WERI-Rb-1 (cell line): ENCODE measurements at regions not wholly inside any gene's neighbourhood (a gene's known extent, or its start where the extent isn't known, plus 50 kb on each side); places are given as distances from the start of the nearest gene placed in this dataset.
A peak's percentile ranks its signal among the peaks of the same experiment; 100 is the strongest.

Experiments
- DNase-seq: peaks from one replicate; pipeline ENCODE4 v3.0.0-alpha.2; 2020
- H3K27ac ChIP-seq: fragments of 250-450 bp; sonication (Bioruptor Pico); 2 replicates; pipeline ENCODE4 v1.5.1; 2020; ENCODE audit warnings: mild to moderate bottlenecking, moderate library complexity
- H3K27me3 ChIP-seq: fragments of 250-450 bp; sonication (Bioruptor Pico); 2 replicates; pipeline ENCODE4 v1.5.1; 2021; ENCODE audit warnings: mild to moderate bottlenecking, low read depth, moderate library complexity; ENCODE audit not compliant: insufficient read depth, severe bottlenecking
- H3K36me3 ChIP-seq: fragments of 250-450 bp; sonication (Bioruptor Pico); 2 replicates; pipeline ENCODE4 v1.5.1; 2020; ENCODE audit warnings: mild to moderate bottlenecking, moderate library complexity
- H3K4me3 ChIP-seq: 2 replicates; pipeline ENCODE4 v1.5.1; 2011; ENCODE audit warnings: low read depth, mild to moderate bottlenecking, control low read depth, low read length
- H3K9me3 ChIP-seq: fragments of 250-450 bp; sonication (Bioruptor Pico); 2 replicates; pipeline ENCODE4 v1.5.1; 2021; ENCODE audit warnings: mild to moderate bottlenecking, moderate library complexity; ENCODE audit not compliant: severe bottlenecking
- TF ChIP-seq, protein P1 (sequence below): IDR thresholded peaks from 2 replicates; pipeline ENCODE4 v1.5.1; 2011; ENCODE audit warnings: low read depth, mild to moderate bottlenecking, control low read depth, inconsistent platforms, low read length

DNA sequence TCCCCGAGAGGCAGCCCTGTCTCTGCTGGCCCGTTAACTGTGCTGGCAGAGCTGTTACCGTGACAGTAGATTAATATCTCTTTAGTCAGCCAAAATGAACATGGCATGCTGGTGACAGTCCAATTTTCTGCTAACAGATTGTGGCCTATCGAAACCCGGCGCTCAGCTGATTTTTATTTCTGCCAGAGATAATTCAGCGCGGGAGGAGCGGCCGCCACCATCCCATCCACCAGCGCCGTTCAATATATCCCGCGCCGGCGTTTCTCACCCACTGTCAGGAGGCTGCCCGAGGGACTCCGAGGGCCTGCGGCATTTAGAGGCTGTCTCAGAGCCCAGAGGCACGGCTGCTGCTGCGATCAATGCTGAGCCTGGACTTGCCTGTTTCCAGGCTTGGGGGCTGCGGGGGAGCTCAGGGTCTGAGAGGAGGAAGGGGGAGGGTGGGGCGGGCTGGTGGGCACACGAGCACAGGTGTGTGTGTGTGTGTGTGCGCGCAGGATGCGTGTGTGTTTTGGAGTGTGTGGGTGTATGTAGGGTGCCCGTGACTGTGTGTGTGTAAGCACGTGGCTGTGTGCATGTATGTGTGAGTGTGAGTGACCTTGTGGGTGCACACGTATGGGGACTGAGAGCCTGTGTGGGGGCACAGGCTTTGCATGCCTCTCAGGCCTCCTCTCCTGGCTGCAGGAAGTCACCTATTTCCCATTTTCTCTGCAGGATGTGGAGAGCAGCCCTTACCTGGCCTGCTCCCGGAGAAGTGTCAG is 109.7 kb upstream of the ACTRT2 start:
- Histone ChIP-seq H3K27ac (no peak overlapping the region), H3K27me3 (no peaks in the 10 kb centered on the region), H3K36me3 (no peaks in the 10 kb centered on the region), H3K4me3 (no peak overlapping the region), H3K9me3 (no peaks in the 10 kb centered on the region)
- TF ChIP-seq, protein P1, sequence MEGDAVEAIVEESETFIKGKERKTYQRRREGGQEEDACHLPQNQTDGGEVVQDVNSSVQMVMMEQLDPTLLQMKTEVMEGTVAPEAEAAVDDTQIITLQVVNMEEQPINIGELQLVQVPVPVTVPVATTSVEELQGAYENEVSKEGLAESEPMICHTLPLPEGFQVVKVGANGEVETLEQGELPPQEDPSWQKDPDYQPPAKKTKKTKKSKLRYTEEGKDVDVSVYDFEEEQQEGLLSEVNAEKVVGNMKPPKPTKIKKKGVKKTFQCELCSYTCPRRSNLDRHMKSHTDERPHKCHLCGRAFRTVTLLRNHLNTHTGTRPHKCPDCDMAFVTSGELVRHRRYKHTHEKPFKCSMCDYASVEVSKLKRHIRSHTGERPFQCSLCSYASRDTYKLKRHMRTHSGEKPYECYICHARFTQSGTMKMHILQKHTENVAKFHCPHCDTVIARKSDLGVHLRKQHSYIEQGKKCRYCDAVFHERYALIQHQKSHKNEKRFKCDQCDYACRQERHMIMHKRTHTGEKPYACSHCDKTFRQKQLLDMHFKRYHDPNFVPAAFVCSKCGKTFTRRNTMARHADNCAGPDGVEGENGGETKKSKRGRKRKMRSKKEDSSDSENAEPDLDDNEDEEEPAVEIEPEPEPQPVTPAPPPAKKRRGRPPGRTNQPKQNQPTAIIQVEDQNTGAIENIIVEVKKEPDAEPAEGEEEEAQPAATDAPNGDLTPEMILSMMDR, result no peak
- no peak for DNase-seq

DNA sequence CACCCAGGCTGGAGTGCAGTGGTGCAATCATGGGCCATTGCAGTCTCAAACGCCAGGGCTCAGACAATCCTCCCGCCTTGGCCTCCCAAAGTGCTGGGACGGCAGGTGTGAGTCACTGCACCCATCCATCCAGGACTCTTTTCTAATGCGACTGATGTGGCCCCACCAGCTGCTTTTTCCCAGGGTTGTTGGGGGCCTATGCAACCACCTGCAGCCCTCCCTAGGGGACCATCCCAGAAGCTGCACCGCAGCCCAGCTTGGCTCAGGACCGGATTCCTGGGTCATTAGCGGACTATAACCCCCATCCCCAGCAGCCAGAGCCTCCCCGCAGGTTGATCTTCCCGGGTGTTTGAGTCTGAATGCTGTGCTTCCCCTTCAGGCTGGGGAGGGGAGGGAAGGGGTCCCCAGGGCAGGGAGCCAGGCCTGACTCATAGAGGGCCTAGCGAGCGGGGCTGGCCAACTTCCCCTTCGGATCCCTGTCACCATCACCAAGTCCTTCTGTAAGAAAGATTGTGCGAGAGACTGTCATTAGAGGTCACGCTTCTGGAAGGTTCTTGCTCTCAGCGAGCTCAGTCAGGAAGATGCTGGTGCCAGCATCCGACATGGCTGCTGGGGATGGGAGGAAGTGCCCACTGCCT is 108.7 kb upstream of the ACTRT2 start:
- Histone ChIP-seq H3K27me3 (no peaks in the 10 kb centered on the region), H3K27ac (no peak overlapping the region), H3K4me3 (no peak overlapping the region), H3K36me3 (no peaks in the 10 kb centered on the region), H3K9me3 (no peaks in the 10 kb centered on the region)
- no peak for DNase-seq
- TF ChIP-seq, protein P1, result no peak

DNA sequence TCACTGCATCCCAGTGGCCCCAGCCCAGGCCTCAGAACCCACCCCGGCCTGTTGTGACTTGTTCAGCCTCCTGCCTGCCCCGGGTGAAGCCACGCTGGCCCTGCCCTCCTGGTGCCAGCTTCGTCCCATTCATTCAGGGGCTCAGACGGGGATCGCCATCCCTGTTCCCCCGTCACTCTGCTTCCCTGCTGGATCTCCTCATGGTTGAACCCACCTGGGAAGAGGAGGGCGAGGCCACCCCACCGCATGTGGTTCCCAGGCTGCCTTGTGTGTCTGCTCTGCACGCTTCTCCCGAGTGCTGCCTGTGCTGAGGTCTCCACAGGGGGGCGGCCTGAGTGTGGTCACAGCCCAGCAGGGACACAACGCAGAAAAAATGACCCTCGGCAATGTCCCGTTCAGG is 108.2 kb upstream of the ACTRT2 start:
- Histone ChIP-seq H3K9me3 (no peaks in the 10 kb centered on the region), H3K36me3 (no peaks in the 10 kb centered on the region), H3K27ac (no peak overlapping the region), H3K27me3 (no peaks in the 10 kb centered on the region), H3K4me3 (no peak overlapping the region)
- DNase-seq, result peak; percentile 28
- TF ChIP-seq, protein P1, result peak; percentile 43

DNA sequence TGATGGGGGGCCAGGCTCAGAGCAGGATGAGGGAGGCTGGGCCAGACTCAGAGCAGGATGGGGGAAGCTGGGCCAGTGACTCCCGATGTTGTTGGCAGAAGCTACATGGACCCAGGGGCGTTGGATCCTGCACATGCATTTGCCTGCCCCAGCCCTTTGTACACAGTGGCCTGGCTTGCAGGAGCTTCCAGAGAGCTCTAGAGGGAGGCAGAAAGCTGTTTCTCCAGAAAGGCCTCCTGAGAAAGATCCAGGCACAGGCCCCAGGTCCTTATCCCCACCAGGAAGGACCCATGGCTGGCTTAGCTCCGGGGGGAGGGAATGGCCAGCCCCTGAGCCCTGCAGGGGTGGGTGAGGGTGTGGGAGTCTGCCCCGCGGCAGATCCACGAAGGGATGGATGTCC is 106.6 kb upstream of the ACTRT2 start:
- DNase-seq, result peak; percentile 38
- H3K9me3 ChIP-seq, result no peaks in the 10 kb centered on the region
- no peaks in the 10 kb centered on the region for H3K27me3 ChIP-seq
- TF ChIP-seq, protein P1, result peak; percentile 44
- H3K36me3 ChIP-seq, result no peaks in the 10 kb centered on the region
- no peak overlapping the region for H3K27ac ChIP-seq
- no peak overlapping the region for H3K4me3 ChIP-seq

DNA sequence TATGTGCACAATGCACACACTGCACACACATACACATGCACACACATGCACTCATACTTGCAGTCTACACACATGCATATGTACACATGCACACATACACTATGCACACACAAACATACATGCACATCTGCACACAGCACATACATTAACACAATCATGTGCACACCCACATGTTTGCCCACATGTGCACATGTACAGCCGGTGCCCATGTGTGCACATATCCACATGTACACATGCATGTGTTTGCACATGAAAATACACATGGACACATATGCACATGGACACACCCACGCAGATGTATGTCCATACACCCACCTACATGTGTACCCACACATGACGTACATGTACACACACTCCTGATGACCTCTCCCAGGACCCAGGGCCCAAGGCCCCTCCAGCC is 105.1 kb upstream of the ACTRT2 start:
- no peak overlapping the region for H3K4me3 ChIP-seq
- H3K27ac ChIP-seq, result no peak overlapping the region
- no peaks in the 10 kb centered on the region for H3K9me3 ChIP-seq
- DNase-seq, result no peak
- H3K27me3 ChIP-seq, result no peaks in the 10 kb centered on the region
- TF ChIP-seq, protein P1, result no peak
- H3K36me3 ChIP-seq, result no peaks in the 10 kb centered on the region
